HG03095 (cell line): ENCODE measurements at regions not wholly inside any gene's neighbourhood (a gene's known extent, or its start where the extent isn't known, plus 50 kb on each side); places are given as distances from the start of the nearest gene placed in this dataset.
"Not testable (repeated sequence)": the region's sequence is repeated elsewhere in the genome, so short reads cannot be mapped to it uniquely, and the experiment has no call there.

ENCODE experiments used
- ATAC-seq: cut with Tn5 transposase; IDR thresholded peaks from one replicate; pipeline ENCODE4 v1.9.1; 2021; ENCODE audit warnings: moderate library complexity; ENCODE audit not compliant: unreplicated experiment

- no peak for ATAC-seq
Observed at GRCh38 chr4:60913671-60914070, 286.5 kb upstream of the ADGRL3 start.

- not testable (repeated sequence) for ATAC-seq
Observed at GRCh38 chr4:60921735-60922134, 278.4 kb upstream of the ADGRL3 start.

GRCh38 chr4:60923075-60923474, 277.1 kb upstream of the ADGRL3 start:
- no peak for ATAC-seq

- no peak for ATAC-seq
Observed at GRCh38 chr4:60926624-60927023, 273.5 kb upstream of the ADGRL3 start.

GRCh38 chr4:60930866-60931265, 269.3 kb upstream of the ADGRL3 start:
- no peak for ATAC-seq

- ATAC-seq: no peak
Observed at GRCh38 chr4:60934566-60935295, 265.4 kb upstream of the ADGRL3 start.

- ATAC-seq: no peak
Observed at GRCh38 chr4:60938181-60938580, 261.9 kb upstream of the ADGRL3 start.

- no peak for ATAC-seq
Observed at GRCh38 chr4:60938621-60939020, 261.5 kb upstream of the ADGRL3 start.

- ATAC-seq: no peak
Observed at GRCh38 chr4:60944060-60944459, 256.1 kb upstream of the ADGRL3 start.

- no peak for ATAC-seq
Observed at GRCh38 chr4:60945641-60946040, 254.5 kb upstream of the ADGRL3 start.

- no peak for ATAC-seq
Observed at GRCh38 chr4:60948008-60948407, 252.1 kb upstream of the ADGRL3 start.

- no peak for ATAC-seq
Observed at GRCh38 chr4:60952921-60953320, 247.2 kb upstream of the ADGRL3 start.

- ATAC-seq: no peak
Observed at GRCh38 chr4:60953826-60954225, 246.3 kb upstream of the ADGRL3 start.

GRCh38 chr4:60962286-60962685, 237.8 kb upstream of the ADGRL3 start:
- ATAC-seq: no peak

GRCh38 chr4:60981534-60981933, 218.6 kb upstream of the ADGRL3 start:
- no peak for ATAC-seq

GRCh38 chr4:60989141-60989540, 211.0 kb upstream of the ADGRL3 start:
- ATAC-seq: no peak

- ATAC-seq: no peak
Observed at GRCh38 chr4:60992037-60992436, 208.1 kb upstream of the ADGRL3 start.

GRCh38 chr4:61003301-61003700, 196.8 kb upstream of the ADGRL3 start:
- no peak for ATAC-seq

- ATAC-seq: no peak
Observed at GRCh38 chr4:61004651-61005170, 195.4 kb upstream of the ADGRL3 start.

- ATAC-seq: no peak
Observed at GRCh38 chr4:61011051-61011450, 189.1 kb upstream of the ADGRL3 start.

GRCh38 chr4:61011936-61012335, 188.2 kb upstream of the ADGRL3 start:
- not testable (repeated sequence) for ATAC-seq

- no peak for ATAC-seq
Observed at GRCh38 chr4:61024610-61025009, 175.5 kb upstream of the ADGRL3 start.

GRCh38 chr4:61027939-61028338, 172.2 kb upstream of the ADGRL3 start:
- ATAC-seq: no peak
